ENCODE measurements at regions not wholly inside any gene's neighbourhood (a gene's known extent, or its start where the extent isn't known, plus 50 kb on each side); places are given as distances from the start of the nearest gene placed in this dataset.

DNA sequence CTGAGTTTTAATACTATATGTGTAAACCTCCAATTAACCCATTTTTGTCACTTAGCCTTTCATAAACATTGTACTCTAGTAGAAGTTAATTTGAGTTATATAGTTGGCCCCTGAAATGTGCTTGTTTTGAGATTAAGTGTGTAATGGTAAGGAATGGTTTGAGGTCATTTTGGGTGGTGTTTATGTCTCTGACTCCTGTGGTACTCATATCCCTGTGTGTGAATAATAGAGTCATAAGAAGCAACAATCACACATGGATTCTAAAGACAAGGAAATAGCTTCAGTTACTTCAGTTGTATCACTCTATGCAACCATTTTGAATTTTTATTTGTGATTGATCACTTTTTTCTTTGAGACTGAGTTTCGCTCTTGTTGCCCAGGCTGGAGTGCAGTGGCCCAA, 408.5 kb downstream of the MFSD1 start:
- in situ Hi-C loops (cut with HindIII; ENCODE audit: low sequenced_read_pairs), result no loop called here

DNA sequence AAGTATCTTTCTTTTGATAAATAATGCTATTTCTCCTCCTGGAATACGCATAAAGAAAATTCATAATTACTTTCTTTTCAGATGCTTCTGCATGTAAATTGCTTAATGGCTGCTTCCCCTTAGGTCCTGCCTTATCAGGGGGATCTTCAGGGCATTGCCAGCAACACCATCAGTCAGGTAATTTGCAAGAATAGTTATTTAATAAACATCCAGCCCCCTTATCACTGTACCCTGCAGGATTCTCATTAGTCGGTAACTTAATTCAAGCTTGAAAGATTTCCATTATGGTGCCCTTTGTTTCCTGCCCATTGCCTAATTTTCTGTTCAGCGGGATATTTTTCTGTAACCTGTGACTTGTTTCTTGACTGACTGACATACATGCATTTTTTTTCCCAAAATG, 414.5 kb downstream of the MFSD1 start:
- in situ Hi-C loops (cut with HindIII; ENCODE audit: low sequenced_read_pairs), result no loop called here

DNA sequence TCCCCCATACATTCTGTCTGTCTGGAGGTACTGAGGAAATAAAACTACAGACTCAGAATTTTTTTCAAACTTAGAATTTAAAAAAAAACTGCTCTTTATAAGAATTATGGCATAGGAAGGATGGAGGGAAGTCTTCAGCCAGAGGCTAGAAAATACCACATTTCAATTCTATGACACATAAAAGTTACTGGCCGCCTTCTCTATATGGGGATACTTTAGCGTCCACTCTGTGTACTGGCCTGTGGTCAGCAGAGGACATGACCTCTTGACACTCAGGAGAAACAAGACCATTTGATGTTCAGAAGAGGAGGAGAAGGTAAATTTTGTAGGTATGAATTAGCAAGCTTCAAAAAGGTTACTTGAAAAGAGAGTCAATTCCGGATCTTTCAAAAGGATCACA, 417.4 kb downstream of the MFSD1 start:
- in situ Hi-C loops (cut with HindIII; ENCODE audit: low sequenced_read_pairs), result no loop called here

DNA sequence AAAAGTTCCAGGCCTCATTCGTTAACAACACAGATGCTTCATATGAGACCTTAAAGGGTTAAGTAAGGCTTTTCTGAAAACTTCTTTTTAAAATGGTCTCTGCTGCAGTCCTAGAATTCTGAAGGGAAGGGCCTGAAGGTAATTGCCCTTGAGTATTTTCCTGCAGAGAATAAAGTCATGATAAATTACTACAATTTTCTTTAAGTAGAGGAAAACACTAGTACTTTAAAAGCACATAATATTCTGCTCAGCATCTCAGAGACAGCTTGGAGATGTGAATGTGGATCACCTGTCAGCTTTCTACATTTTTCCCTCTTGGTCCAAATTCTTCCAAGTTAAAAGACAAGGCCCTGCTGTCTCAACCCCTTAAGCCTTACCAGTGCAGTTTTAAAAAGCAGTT, 419.5 kb downstream of the MFSD1 start:
- in situ Hi-C loops (cut with HindIII; ENCODE audit: low sequenced_read_pairs), result no loop called here

DNA sequence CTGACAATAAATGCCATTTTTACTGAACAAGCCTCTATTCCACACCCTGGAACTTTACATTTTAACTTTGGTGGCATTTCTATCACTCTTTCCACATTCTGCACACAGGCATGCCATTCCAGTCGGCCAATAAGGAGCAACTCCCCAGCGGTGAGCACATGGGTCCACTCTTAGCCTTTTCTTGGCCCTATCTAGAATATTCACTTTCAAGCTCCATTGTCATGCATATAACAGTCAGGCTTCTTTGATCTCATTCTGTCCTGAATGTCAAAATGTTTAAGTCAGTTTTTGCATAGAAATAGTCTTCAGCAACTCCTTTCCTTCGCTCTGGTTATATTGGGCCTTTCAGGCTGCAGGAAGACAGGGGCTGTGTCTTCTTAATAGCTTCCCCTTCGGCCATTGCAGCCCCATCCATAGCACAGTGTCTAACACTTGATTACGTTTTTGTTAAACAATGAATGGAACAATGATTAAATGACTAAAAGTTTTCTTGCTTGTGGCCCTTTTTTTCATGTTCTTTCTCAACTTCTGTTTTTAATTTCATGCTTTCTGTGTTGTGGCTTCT, 427.3 kb downstream of the MFSD1 start:
- in situ Hi-C loops (cut with HindIII; ENCODE audit: low sequenced_read_pairs), result no loop called here

DNA sequence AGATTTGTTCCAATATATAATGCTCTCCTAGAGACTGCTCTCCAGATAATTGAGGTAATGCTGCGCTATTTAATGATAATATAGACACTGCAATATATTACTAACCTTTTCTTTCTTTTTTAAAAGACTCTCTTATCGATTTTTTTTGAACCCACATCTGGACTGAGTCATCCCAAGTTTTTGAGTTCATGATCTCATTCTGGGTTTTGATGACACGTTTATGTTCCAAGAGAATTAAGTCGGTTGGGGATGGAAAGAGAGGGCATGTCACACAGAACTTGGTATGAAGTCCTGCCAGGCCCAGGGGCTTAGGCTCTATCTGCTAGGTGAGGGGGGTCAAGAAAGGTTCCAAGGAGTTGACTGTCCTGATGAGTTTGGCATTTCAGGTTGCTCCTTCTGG, 431.1 kb downstream of the MFSD1 start:
- in situ Hi-C loops (cut with HindIII; ENCODE audit: low sequenced_read_pairs), result no loop called here

DNA sequence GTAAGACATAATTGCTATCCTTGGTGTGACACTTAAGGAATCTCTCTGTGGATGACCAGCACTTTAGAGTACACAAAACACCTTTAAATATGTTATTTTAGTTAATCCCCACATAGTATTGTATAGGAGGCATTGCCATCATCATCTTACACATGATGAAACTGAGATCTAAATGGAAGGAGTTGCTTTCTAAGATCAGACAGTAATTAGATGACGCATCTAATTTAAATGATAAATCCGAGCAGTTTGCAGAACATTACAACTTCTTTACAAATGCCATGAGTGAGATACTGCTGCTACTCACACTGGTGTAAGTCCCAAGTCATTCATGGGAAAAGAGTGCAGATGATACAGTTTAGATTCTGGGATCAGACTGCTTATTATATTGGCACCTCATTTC, 431.9 kb downstream of the MFSD1 start:
- in situ Hi-C loops (cut with HindIII; ENCODE audit: low sequenced_read_pairs), result no loop called here

DNA sequence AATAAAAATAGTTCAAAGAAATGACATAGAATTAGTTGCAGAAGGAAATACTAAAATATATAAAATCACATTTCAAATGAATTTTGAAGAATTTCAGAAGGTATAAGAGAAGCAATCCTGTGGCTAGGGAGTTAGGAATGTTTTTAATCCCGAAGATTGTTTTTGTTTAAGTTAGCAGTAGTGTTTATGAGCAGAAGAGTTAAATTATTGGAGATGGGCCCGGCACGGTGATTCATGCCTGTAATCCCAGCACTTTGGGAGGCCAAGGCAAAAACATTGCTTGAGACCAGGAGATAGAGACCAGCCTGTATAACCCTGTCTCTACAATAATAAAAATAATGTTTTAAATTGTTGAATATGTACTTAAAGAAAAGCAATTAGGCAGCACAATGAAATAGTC, 432.5 kb downstream of the MFSD1 start:
- in situ Hi-C loops (cut with HindIII; ENCODE audit: low sequenced_read_pairs), result no loop called here

DNA sequence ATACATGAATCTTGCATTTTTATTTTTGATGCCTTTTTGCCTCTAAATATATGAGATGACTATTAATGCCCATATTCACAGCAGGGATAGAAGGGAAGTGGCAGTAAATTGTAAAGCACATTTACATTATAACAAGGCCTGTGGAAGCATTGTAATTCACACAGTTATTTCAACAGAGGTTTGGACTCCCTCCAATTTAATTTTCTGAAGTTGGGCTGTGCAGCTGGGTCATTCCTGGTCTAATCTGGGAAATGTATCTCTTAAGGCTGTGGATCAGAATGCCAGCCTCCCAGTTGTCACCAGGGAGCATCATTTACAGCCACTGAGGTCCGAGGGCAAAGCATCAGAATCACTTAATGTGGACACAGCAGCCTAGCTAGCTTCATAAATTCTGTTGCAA, 434.5 kb downstream of the MFSD1 start:
- in situ Hi-C loops (cut with HindIII; ENCODE audit: low sequenced_read_pairs), result no loop called here

DNA sequence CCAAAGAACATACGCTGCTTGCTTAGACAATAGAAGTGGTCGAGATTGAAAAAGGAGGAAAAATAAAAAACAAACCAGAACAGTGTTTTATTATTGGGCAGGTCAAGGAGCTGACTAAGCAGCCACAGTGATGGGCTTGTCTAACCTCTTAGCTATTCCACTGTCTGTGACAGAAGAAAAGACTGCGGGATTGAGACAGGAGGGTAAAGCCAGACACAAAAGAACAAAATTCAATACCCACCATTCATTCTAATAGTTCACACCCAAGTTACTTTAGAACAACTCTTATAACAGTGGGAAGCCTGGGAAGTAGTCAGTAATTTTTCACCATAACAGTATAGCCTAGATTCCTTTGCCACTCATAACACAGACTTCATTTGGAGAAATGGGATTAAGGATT, 435.4 kb downstream of the MFSD1 start:
- in situ Hi-C loops (cut with HindIII; ENCODE audit: low sequenced_read_pairs), result no loop called here

DNA sequence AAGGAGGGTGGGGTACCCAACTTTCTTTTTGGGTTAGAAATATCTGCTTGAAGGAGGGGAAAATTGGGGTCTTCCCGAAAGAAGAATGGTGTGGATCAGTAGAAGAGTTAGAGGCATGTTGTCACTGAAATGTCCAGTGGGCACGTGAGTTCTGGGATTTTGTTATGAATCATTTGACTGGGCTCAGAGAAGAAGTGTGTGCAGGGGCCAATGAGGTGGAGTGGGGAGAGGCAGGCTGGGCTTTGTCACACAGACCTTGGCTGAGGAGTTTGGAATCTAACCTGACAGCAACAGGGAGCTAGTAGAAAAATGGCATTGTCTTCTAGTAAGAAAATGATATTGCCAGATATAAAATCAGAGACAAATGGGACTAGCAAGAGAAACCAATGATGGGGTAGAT, 436.8 kb downstream of the MFSD1 start:
- in situ Hi-C loops (cut with HindIII; ENCODE audit: low sequenced_read_pairs), result no loop called here

DNA sequence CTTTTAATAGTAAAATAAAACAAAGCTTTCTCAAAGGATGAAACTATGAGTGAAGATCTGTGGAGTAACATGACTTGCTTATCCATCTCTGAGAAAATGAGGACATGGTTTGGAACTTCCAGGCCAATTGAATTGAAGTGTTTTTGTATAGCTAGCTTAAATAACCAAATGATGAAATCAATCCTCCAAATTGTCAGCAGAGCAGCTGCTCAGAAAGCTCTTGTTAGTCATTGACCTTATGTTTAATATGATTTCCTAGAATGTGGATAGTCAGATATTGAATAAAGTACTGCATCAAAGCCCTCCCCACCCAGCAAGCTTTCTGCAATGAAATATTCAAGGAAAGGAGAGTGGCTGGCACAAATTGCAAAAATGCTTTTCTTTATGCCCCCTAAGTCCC, 437.2 kb downstream of the MFSD1 start:
- in situ Hi-C loops (cut with HindIII; ENCODE audit: low sequenced_read_pairs), result no loop called here

DNA sequence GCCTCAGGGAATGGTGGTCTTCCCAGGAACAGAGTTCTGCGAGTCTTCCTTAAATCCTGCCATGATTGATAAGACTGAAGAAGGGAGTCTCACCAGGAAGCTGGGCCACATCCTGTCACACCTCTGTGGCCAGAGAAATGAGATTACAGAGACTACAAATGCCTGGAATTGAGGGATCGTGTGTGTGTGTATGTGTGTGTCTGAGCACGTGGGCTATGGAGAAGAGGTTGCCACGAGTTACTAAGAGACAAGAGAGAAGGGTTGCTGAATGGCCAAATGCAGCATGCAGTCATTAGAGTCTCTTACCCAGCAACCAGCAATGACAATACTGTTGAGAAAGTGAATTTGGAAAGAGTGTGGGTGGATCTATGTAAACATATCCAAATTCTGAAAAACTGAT, 443.1 kb downstream of the MFSD1 start:
- in situ Hi-C loops (cut with HindIII; ENCODE audit: low sequenced_read_pairs), result no loop called here

DNA sequence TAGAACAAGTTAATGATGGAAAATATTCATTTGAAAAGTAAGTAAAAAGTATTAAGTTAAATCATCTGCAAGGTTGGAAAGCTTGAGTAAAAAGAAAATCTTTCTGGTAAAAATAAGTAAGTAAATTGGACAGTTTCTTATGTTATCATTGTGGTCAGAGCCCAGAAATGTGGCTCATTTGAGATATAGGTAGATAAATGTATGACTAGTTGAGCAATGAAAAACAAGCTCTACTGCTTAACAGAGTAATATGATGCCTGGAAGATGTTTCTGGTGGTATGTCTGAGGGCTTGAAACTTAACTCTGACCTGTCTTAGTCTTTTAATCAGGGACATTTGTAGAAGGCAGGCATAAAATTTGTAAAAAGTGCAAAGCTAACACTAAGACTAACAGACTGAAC, 444.0 kb downstream of the MFSD1 start:
- in situ Hi-C loops (cut with HindIII; ENCODE audit: low sequenced_read_pairs), result no loop called here

DNA sequence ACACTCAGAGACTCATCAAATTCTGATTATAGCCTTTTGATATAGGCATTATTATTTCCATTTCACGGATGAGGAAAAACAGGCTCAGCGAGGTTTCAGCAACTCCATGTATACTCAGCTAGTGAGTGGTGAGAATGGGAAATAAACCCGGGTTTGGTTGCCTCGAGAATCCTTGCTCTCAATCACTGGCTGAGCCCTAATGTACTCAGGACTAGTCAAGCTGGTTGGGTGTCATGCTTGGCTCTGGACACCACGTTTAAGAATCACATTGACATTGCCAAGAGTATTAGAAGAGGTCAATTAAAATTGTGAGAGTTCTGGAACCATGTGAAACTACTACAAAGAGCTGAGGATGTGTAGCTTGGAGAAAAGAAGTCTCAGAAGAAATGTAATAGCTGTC, 444.5 kb downstream of the MFSD1 start:
- in situ Hi-C loops (cut with HindIII; ENCODE audit: low sequenced_read_pairs), result no loop called here

DNA sequence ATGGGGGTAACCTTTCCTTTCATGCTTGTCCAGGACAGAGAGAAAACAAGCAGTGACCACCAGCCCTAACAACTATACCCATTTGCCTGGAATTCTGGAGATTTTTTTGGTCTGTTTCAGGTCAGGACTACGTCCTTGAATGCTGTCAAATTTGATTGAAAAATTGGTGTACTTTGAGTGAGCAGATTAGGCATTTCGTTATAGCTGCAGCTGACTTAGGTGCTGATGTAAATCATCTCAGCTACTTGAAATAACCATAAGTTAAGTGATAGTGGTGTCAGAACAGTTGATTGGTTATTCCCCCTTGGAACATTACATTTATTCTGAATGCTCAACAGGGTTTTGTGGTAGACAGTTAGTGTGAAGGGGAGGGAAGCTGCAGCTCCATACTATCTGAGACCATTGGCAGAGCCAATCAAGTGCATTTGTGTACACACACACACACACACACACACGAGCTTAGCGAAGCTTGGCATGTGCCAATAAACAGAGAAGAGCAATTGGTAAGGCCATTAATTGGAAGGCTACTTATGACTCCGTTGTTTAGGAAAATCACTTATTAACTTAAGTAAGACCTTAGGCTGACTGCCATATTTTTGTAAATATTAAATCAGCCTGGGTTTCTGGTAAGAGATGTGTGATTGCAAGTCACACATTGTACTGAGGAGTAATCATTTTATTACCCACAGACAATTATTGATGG, 447.8 kb downstream of the MFSD1 start:
- in situ Hi-C loops (cut with HindIII; ENCODE audit: low sequenced_read_pairs), result loop anchor here (5.0 kb wide), 1 partner anchor 77 kb away; no protein-coding TSS in a partner anchor

DNA sequence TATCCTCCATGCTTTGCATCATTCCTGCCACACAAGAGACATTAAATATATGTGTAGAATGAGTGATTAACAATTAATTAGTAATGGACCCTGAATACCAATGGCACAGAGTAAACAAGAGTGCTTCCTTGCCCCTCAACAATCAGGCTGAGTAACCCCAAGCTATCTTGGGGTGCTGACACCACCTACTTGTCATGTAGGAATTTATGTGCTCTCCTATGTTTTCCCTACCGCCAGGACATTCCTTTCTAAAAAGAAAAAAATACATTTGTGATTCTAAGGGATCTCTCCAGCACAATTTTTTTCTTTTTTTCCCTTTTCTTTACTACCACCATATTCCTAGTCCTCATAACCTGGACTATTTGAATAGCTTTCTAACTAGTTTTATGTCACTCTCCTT, 449.1 kb downstream of the MFSD1 start:
- in situ Hi-C loops (cut with HindIII; ENCODE audit: low sequenced_read_pairs), result loop anchor here (5.0 kb wide), 1 partner anchor 79 kb away; no protein-coding TSS in a partner anchor

DNA sequence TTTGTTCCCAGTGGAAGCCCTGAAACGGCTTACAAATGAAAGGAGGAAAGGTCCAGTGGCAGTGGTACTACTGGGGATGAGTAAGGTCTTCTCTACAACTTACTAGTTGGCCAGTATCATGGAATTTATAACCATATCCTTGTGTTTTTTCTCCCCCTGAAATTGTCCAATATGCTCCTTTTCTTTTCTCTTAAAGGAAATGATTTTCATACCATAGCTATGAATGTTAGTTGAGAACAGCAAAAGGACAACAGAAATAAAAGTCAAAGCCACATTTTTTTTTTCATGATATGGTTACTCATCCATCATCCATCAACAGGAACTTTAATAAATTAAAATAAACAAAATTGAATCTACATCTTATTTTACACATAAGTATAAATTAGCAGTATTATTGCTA, 450.4 kb downstream of the MFSD1 start:
- in situ Hi-C loops (cut with HindIII; ENCODE audit: low sequenced_read_pairs), result loop anchor here (5.0 kb wide), 1 partner anchor 80 kb away; no protein-coding TSS in a partner anchor

DNA sequence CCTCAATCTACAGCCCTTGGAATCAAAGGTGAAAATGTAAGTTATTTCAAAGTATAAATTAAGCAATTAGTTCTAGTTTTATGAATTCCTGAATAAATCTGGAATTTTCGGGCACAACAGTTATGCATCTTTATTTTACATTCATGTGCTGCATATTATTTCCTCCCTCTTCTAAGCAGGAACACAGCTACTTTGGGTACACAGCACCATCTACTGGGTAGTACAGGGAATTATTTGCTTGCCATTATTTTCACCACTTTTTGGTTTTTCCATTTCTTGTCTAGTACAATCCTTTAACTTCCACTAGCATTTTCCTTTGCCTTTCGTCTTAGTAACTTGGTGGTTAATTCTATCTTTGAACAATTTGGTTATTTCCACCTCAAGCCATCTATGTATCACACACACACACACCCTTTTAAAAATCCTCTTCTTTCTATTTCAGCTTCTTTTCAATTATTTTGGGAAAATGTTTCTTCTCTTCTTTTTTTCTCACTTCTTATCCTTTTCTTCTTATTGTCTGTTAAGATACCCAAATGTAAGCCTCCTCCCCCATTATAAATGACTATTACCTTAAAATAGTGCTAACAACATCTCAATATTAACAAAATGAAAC, 451.0 kb downstream of the MFSD1 start:
- in situ Hi-C loops (cut with HindIII; ENCODE audit: low sequenced_read_pairs), result loop anchor here (5.0 kb wide), 1 partner anchor 81 kb away; no protein-coding TSS in a partner anchor

DNA sequence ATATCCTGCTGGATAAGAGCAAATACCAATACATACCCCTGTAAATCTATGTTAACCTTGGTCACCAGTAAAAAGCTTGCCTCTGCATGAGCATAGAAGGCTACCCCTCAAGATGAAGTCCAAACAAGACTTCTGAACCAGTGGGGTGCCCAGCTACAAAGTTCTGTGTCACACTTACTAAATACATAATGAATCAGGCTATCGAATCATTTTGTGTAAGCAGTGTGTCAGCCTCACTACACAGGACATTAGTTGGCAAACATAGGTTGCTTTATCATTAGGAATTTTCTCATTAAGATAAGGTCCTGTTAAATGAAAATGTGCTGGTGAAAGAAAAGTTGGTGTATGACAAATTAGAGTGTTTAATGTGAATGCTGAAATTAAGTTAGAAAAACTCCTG, 452.0 kb downstream of the MFSD1 start:
- in situ Hi-C loops (cut with HindIII; ENCODE audit: low sequenced_read_pairs), result loop anchor here (5.0 kb wide), 1 partner anchor 82 kb away; no protein-coding TSS in a partner anchor

DNA sequence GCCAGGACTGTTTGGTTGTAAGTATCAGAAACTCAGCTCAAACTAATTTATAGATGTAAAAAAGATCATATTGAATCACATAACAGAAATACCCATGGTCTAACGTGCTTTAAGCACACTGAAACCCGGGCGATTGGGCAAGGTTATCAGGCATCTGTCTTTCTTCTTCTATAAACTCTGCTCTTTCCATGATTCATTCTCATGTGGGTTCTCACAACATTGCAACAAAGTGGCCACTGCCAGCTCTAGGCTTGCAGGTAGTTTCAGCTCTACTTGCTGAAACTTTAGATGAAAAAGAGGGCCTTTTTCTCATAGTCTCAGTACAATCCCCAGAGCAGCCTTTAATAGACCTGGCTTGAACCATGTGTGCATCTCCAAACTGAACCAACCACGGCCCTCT, 456.1 kb downstream of the MFSD1 start:
- in situ Hi-C loops (cut with HindIII; ENCODE audit: low sequenced_read_pairs), result no loop called here

DNA sequence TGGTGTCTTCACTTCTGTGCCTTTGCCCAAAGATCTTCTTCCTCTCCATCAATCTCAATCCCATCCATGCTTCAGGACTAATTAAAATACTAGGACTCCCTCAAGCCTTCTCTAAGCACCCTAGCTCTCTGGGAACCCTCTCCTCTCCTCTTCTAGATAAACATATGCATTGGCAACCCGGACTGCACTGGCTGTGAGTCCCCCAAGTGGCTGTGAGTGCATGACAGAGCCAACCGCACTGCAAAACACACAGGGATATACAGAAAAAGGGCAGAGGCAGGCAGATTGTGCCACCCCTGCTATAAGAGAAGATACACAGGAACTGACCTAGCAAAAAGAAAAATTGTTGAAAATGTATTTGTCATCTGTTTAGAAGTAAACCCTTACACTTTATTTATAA, 457.1 kb downstream of the MFSD1 start:
- in situ Hi-C loops (cut with HindIII; ENCODE audit: low sequenced_read_pairs), result no loop called here

Data from DLD1 (cell line).